ENCODE measurements at regions not wholly inside any gene's neighbourhood (a gene's known extent, or its start where the extent isn't known, plus 50 kb on each side); places are given as distances from the start of the nearest gene placed in this dataset.

DNA sequence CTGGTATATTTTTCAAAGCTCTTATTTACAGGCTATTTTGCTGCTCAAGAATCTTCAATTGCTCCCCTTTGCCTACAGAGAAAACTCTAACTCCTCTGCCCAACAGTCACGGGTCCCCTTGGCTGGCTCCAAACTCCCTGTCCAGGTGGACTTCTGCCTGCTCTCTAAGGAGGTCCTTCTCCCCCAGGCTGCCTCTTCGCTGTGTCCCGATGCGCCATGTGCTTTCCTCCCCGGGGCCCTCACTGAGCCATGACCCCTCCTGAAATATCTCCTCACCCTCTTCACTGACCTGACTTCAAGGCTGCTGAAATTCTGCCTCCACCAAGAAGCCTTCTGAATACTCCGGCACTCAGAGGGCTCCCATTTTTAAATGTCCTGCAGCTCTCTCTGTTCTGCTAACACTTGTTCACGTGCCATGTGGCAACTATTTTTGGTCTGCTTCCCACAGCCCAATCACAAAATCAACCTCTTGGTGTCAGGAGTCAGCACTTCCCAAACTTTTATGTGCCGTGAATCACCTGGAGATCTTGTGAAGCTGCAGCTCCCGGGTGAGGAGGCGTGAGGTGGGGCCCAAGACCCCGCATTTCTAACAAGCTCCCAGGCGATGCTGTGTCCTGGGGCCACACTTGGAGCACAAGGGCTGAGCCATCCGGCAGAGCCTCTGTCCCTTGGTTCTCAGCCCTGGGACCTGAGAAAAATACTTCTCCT, 85.7 kb upstream of the COL13A1 start:
- no peak for DNase-seq (ENCODE audit: low read depth)

DNA sequence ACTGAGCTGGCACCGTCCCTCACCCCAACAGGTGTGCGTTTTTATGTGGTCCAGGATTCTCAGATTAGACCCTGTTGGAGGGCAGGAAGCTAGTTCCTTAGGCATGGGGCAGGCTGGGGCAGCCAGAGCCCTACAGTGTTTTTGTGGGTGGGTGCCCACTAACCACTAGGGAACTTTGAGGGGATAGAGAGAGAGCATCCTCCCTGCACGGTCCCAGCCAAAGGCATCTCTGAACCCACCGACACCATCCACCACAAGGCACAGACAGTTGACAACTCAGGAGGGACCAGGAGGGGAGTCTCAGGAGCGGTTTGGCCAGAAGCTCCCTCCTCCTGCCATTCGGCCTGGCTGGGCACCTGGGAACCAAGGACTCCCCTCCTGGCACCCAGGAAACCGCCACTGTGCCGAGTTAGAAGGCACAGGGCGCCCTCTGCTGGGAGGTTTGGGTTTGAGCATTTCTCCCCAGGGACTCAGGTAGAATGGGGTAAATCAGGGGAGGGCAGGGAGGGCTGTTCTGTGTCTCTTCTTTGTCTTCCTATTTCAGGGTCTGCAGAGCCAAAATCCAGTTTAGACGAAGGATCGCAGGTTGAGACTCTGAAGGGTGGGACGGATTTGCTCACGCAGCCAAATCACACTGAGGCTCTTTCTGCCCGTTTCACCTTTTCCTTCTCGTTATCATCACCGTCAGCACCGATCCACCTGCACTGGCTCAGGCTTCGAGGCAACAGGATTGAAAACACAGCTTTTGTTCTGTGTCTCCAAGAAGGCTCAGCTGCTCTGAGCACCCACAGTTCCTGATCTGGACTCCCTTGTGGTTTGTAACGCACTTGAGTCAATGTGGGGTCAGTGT, 84.8 kb upstream of the COL13A1 start:
- DNase-seq (ENCODE audit: low read depth) = no peak

DNA sequence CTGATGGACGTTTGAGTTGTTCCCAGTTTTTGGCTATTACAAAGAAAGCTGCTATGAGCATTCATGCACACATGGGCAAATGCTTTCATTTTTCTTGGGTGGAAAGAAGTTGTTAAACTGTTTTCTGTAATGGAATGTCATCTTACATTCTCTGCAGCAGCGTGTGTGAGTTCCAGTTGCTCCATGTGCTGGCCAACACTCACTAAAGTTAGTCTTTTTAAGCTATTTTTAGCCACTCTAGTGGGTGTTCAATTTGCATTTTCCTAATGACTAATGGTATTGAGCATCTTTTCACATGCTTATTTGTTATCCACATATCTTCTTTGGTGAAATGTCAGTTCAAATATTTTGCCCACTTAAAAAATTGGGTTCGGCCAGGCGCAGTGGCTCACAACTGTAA, 82.8 kb upstream of the COL13A1 start:
- no peak for DNase-seq (ENCODE audit: low read depth)

DNA sequence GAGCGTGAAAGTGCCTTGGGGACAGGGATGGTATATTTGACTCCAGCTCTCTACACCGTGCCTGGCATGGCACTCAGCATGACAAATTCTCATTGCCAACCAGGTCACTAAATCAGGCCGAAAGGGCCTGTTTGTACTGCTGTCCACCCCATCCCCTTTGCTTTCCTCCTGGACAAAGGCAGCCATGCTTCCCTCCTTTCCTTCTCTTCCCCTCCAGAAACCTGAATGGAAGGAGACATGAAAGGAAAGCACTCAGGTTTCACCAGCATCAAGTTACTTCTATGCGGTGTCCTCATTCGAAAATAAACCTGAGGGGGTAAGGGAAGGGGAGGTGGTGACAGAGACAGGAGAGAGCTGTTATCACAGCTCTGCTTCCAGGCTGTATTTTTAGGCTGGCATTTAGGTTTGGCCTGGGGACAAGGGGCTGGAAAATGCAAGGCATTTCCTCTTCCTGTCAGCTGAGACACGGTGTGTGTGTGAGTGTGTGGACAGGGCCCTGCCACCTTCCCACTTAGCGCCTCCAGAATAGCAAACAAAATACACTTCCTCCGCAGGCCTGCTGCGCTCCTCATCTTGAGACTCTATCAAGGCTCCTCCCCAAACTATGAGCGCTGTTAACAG, 79.9 kb upstream of the COL13A1 start:
- peak; percentile 94 for DNase-seq (ENCODE audit: low read depth)

DNA sequence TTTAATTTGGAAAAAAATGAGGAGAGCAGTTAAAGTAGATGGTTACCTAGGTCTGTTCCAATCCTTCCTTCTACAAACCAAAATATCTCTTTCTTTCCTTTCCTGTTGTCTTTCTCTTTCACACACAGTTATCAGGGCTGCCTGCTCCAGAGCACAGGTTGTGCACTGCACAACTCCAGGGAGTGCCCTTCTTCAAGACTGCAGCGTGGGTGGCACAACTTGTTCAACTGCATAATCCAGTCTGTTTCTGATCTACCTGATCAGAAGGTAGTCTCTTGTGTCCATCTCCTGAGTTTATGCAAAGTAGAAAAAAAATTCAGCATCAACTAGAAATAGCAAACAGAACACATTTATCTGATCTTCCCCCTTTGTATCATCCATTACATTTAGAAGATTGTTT, 78.1 kb upstream of the COL13A1 start:
- no peak for DNase-seq (ENCODE audit: low read depth)

DNA sequence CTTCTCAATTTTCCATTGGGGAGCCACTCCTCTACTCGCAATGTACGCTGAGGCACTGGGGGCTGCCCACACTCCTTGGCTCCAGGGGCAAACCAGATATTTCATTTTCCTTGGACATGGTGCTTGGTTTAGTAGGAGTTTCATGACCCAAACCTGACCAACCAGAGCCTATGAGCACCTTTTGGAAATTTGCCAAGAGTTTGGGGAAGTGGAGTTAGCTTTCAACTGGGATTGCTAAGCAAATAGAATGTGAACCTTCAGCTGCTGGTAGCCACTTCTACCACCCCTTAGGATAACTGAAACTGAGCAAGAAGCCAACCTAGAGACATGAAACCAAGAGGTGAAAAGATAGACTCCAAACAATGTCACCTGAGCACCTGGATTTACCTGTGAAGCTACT, 74.9 kb upstream of the COL13A1 start:
- no peak for DNase-seq (ENCODE audit: low read depth)

DNA sequence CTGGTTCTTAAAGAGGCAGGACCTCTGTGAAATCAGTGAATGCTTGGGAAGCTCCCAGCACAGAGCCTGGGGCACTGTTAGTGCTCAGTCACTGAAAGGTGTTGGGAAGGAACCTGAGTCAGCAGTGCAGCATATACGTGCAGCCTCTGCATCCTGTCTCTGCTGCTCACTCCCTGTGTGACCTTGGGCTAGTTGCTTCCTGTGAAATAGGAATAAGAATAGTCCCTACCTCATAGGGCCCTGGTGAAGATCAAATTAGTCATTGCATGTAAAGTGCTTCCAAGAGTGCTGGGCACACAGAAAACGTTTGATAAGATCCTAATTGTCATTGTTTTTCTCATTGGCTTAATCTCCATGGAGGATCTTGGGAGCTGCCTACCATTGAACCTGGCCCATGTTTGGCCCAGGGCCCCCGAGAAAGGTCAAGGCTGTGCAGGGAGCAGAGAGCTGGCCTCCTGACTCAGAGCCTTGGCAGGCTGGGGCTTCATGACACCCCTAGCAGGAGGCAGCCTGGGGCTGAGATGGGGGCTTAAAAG, 73.3 kb upstream of the COL13A1 start:
- DNase-seq (ENCODE audit: low read depth) = no peak

DNA sequence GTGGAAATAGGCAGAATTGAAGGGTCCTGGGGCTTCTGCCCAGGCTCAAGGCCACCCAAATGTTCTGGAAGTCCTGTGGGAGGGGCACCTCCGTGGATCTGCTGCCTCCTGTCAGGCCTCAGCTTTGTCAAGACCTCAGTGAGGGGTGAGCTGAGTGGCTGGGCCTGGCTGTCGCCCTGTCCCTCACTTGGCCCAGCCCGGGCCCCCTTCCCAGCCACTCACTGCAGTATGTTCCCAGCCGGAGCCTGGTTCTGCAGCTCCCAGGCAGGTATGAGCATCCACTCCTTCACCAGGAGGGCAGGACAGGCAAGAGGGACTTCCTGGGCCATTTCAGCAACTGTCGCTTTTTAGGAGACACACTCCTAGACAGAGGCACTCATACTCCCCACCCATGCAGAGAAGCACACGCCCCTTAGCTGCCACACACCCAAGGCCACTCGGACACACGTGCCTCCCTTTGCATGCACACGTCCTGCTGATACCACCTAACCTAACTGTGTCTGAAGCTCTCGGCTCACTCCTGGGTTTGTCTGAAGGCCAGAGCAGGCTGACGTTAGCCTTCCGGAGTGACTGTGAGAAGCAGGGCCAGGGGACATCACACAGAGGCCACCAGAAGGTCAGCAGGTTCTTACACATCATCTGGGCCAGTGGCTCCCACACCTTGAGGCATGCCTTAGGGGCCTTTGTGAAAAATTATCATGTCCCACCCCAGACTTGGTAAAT, 72.2 kb upstream of the COL13A1 start:
- DNase-seq (ENCODE audit: low read depth) = no peak

DNA sequence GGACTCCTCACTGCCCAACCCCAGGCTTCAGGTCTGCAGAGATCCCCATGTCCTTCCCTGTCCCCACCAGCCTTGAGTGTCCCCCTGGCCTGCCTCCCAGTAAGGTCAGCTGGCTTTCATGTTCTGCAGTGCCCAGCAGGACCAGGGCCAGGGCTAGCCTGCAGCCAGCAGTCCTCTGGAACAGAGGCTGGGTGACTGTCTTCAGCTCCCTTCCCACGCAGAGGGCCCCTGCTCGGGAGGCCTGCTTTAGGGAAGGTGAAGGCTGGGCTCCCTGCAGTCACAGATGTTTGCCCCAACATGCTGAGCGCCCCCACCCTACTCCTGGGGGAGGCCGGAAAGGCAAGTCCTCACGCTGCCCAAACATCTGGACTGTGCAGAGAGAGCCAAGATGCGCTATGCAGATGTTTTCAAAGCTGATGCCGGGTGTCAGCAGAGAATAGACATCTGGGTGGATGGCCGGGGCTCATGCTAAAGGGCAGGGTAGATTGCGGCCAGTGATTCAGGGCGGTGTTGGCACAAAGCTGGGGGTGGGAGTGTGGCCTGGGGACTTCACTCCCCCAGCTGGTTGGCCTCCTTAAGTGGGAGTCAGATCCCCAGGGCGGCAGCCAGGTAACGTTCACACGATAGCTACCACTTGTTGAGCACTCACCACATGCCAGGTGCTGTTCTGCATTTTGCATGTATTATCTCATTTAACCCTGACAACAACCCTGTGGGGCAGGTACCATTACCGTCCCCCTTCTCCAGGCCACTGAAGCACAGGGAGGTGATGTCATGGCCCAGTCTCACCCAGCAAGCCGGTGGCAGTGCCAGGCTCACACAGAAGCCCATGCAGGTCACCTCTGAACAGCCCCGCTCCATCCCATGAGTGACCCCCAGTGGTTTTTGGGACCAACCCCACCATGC, 71.2 kb upstream of the COL13A1 start:
- no peak for DNase-seq (ENCODE audit: low read depth)

DNA sequence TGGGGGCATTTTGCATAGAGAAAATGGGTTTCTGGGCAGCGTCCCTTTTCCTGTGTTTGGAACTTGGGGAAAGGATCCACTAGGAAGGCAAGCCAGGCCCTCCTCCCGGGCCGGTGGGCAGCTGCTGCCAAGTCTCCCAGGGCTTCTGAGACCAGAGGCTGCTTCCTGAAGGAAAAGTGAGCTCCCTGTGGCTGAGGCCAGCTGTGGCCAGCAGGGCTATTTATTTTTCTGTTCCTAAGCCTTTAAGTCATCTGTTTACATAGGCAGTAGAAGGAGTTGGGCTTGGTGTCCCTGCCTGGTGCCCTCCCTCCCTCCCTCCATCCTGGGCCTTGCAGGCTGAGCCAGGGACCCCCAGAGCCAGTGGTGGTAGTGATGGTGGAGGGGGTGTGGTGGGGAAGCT, 70.5 kb upstream of the COL13A1 start:
- peak; percentile 83 for DNase-seq (ENCODE audit: low read depth)

DNA sequence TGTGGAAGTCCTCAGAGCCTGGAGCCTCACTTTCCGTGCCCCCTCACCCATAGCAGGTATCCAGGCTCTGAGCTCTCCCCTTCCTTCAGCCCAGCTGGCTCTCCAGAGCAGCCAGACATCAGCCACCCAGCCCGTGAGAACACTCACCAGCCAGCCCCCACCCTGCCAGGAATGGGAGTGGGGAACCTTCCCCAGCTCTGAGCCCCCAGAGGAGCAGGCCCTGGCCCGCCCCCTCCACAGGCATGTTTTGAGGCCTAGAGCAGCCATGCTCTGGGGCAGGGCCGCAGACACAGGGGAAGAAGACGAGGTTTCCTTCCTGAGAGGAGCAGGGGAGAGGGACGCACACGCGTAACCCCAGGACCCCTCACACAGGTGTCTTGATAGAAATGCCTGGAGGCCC, 70.0 kb upstream of the COL13A1 start:
- no peak for DNase-seq (ENCODE audit: low read depth)

DNA sequence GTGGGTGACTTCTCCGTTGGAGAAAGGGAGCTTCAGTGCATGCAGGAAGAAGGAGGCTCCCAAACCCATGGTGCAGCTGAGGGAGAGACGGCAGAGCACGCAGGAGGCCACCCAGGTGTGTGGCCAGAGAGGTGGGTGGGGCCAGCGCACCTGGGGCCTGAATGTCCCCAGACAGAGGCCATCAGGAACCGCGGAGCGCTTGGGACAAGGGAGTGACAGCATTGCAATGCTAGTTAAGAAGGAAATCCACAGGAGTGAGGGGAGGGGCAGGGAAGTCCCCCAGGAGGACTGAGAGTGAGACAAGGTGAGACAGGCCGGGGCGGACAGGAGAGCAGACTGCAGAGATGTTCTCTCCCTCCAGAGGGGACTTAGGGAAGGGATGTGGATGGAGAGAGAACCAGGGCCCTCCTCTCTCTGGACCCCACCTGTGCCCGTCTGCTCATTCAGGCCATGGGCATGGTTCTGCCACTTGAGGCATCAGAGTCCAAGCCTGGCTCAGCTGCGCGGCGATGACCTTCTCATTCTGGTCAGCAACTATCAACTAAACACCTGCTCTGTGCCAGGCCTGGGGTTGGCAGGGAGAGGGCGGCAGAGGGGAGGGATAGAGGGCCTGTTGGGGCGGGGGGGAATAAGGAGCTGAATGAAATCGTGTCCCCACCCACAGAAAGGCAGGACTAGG, 69.4 kb upstream of the COL13A1 start:
- peak; percentile 53 for DNase-seq (ENCODE audit: low read depth)

DNA sequence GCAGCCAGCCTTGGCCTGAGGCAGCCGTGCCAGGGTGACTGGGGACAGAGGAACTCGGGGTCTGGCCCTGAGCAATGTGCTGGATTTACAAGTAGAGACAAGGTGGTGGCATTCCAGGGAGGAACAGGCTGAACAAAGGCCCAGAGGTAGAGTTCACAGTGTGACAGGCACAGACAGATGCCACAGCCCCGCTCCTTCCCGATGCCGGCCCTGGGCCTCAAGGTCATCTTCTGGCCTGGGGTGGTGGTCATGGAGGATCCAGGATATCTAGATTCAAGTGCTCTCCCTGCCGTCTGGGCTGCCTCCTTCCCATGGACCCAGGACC, 68.9 kb upstream of the COL13A1 start:
- DNase-seq (ENCODE audit: low read depth) = no peak

DNA sequence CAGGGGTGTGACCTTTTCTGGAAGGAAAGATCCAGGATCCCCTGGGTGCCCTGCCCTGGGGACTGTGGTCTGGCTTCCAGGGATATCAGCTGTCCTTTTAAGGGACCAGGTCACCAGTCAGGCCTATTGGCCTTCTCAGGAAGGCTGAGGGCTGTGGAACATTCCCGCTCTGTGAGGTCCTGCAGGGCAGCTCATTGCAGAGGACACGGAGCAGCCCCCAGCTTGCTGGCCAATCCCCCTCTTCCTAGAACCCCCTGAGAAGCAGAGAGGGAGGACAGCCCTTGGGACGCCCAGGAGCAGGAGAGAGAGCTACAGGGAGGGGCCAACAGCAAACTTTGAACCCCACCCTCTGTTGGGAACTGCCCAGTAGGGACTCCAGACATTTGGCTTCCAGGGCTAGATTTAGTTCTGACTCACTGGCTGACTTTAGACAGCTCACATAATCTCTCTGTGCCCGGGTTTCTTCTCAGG, 67.9 kb upstream of the COL13A1 start:
- peak; percentile 84 for DNase-seq (ENCODE audit: low read depth)

DNA sequence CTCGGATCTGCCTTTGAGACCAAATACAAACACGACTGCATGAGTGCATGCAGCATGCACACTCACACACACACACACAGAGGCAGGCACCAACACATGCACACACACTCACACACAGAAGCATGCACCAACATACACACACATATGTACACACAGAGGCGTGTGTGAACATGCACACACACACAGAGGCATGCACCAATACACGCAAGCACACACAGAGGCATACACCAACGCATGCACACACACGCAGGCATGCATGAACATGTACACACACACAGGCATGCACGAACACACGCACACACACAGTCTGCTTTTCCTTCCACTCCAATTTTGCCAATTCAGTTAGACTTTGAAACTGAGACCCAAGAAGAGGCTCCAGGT, 67.3 kb upstream of the COL13A1 start:
- DNase-seq (ENCODE audit: low read depth) = no peak

DNA sequence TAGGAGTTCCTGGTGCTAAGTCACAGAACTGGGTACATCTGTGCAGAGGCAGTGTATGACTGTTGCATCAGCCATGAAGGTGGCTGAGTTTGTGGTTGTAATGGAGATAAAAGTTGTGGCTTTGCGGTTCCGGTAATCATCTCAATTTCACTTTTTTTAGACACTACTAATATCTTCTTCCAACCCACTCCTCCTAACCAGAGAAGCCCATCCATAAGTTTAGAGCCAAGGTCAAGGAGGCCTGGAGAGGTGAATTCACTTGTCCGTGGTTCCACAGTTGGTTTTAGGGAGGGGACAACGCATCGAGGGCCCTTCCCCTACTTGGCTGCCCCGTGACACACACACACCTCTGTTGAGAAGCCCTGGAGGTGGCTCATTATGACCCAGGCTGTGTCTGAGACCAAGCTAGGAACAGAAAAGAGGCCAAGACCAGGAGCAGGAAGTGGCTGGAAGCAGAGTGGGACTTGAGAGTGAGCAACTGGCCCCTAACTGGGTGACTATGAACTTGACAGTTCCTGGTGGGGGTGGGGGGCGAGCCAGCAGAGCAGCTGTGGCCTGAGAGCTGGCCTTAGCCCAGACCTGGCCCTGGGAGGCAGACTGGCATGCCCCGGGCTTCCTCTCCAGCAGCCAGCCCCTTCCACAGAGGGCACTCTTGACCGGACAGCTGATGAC, 66.8 kb upstream of the COL13A1 start:
- peak; percentile 97 for DNase-seq (ENCODE audit: low read depth)

DNA sequence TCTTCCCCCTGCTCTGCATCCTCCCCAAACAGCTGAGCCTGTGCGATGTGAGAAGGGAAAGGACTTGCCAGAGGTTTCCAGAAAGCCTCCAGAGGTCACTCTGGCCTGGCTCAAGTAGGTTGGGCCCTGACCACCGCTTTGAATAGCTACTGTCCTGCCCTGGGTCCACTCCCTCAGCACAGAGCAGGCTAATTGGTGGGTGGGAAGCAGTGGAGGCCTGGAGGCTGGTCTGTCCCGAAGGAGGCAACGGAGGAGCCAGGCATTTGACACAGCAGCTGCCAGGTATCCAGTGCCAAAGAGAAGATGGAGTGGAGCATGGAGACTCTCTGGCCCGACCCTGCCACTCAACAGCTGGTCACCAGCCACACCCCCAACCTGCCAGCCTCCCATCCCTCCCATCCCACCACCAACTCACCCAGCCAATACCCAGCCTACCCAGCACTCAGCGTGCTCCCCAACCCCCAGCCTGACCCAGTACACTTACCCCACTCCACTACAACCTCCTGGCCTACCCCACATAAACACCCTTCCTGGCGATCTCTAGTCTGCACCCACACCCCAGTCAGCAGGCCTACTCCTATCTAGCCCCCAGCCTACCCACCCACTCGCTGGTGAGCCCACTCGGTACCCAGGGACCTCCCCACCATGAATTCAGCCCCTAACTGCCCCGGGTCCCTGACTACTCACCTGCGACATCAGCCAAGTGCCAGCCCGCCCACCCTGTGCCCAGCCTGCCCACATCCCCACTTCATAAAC, 64.6 kb upstream of the COL13A1 start:
- peak; percentile 91 for DNase-seq (ENCODE audit: low read depth)

DNA sequence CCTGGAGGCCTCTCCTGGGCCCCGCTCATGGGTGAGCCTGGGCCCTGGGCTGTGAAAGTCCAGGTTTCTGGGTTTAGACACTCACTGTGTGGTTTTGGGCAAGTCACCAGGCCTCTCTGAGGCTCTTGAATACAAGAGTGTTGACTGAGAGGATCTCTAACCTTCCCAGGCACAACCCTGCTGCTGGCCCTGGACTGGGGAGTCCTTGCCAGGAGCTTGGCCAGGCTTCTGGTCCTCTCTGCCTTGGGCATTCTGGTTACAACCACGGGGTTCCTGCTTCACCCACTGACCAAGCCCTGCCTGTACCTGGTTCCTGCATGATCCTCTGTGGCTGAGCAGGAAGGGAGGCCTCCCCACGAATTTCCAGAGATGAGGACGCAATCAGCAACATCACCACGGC, 63.6 kb upstream of the COL13A1 start:
- peak; percentile 41 for DNase-seq (ENCODE audit: low read depth)

All from myocyte (in vitro differentiated cells).